Hindlimb muscle (tissue), 1 donor: ENCODE measurements at regions not wholly inside any gene's neighbourhood (a gene's known extent, or its start where the extent isn't known, plus 50 kb on each side); places are given as distances from the start of the nearest gene placed in this dataset.

Experiments
- DNase-seq: peaks from one replicate; pipeline ENCODE4 v3.0.0-alpha.2; 2013

DNA sequence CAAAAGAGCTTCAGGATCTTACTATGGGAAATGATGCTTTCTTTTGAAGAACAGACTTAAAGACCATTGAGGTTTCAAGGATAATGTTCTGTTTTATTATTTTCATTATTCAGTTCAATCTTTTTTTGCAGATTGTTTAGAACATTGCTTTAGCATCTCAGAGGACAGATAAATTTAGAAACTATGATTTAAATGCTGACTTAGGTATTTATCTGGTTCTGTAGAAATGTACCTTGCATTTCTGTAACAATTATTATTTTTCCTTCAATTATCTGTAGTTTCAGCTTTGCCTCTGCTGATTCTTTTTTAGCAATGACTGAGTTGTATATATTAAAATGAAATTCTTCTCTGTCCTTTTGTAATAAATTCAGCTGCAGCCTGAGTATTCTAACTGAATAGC is 205.4 kb upstream of the PCSK2 start:
- DNase-seq = no peak

DNA sequence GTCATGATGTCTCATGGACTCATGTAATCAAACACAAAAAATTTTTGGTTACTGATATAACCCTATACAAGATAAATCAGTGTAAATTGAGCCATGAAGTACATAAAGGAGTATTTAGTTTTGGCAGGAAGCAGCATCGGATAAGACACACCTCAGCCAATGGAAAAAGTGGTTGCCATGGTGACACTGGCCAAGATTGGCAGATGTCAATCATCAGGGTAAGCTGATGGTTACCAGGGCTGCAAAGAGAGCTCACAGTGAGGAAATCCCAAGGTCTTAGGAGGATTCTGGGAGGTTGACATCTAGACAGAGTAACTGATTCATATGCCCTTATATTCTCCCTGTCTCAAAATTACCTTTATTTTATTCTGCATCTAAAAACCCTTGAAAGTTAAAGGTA is 203.8 kb upstream of the PCSK2 start:
- DNase-seq = no peak

- no peak for DNase-seq
These were observed 203.0 kb upstream of the PCSK2 start for GRCh38 chr20:17023806-17024205.

GRCh38 chr20:17024513-17025119 is 202.2 kb upstream of the PCSK2 start:
- no peak for DNase-seq

DNA sequence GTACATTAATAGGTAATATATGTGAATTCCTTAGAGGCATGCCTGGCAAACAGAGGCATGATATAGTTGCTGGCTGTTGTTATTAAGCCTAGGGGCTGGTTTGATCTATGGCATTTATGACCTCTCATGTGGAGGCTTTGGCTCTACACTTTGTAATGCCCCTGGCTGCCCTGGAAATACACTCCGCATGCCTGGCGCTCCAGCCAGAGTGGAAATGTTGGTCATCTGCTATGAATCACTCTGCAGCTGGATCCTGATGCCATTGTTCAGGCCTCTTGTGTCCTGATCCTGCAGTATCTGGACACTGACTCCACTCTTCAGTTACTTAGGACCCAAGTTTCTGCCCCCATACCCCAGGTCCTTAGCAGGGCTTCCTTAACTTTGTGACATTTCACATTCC is 200.5 kb upstream of the PCSK2 start:
- no peak for DNase-seq

DNA sequence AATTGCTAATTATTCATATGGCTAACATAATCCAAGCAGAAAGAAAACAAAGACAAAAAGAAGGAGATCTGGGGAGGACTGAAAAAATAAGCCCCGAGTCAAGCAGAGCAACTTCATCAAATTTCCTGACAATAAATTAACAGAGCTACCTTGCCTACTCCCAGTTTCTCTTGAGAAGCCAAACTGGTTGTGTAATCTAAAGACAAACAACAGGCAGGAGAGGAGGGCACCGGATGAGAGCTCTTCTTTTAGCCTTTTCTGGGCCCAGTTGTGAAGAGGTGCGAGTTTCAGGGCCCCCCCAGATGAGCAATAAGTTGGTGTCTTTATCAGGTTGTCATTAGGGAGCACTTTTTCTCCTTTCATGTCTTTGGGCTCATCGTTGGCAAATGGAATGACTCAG is 197.1 kb upstream of the PCSK2 start:
- no peak for DNase-seq

GRCh38 chr20:17036541-17036940 is 190.3 kb upstream of the PCSK2 start:
- no peak for DNase-seq

DNA sequence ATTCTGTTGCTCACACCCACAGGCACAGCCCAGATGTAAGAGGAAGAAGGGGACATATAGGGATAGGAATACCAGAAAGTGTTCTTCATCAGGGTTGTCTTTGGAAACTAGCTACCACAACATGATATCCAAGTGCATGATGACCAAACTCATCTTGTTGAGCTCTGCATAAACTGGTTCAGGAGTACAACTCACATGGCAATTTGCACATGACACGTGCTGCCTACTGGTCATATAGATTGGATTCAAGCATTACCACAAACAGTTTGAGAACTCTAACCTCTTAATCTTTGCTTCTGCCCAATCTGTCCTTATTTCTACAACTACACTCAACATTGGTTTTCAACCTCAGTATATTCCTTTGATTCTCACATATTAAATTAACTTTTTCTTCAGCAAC is 184.7 kb upstream of the PCSK2 start:
- DNase-seq = no peak

- no peak for DNase-seq
These were observed 183.5 kb upstream of the PCSK2 start for GRCh38 chr20:17043323-17043722.

DNA sequence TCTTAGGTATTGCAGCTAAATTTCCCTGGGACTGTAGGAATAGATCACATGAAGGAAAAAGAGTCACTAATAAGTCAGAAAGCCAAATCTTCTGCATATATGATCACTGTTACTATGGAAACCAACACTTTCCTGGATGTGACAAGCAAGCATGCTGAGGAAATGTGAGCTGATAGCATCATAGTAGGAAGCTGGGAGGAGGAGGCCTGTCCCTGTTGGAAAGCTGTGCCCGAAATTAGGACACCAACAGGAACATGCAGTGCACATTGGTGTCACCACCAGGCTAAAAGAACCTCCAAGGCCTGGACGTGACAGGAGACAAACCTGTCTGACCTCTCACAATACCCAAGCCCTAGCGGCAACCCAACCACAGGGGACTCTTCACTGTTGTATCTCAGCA is 181.9 kb upstream of the PCSK2 start:
- DNase-seq = no peak

- DNase-seq = no peak
These were observed 167.4 kb upstream of the PCSK2 start for GRCh38 chr20:17059465-17059864.

- no peak for DNase-seq
These were observed 165.1 kb upstream of the PCSK2 start for GRCh38 chr20:17061715-17062114.

- no peak for DNase-seq
These were observed 164.1 kb upstream of the PCSK2 start for GRCh38 chr20:17062712-17063111.

- no peak for DNase-seq
These were observed 159.9 kb upstream of the PCSK2 start for GRCh38 chr20:17066902-17067301.

DNA sequence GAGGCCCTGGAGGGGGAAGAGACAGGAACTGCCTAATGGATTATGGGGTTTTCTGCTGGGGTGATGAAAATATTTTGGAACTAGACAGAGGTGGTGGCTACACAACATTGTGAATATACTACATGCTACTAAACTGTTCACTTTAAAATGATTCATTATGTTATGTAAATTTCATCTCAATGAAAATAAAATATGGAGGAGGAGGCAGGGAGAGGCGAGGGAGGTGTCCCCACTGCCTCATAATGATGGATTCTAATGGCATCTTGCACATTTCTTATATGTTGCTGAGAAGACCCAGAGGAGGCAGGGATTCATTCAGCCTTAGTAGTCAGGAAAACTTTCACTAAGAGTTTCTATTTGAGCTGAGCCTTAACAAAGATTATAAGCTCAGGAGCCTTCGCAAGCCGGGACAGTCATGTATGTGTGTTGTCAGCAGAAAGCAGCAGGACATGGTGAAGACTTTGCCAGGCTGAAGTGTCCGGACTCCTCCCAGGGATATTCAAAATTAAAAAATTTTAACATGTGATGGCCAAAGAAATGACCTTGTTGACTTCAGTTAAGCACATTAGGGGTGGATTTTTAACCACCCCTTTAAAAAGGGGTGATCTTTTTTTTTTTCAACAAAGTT is 158.6 kb upstream of the PCSK2 start:
- no peak for DNase-seq

DNA sequence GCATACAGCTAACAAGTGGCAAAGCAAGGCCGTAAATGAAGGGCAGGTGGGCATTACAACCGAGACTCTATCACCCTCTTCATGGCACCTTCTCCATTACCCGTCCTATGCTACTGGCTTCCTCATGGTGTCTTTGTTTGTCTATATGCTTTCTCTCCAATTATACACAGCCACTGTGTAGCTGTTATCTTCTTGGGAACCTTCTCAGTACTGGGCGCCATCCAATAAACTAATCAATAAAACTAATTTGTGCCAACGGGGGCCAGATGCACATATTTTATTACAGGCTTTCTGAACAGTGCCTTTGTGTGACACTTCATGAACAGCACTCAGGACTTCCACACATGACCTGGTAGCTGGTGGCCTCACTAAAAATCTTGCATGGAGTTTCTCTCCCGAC is 149.8 kb upstream of the PCSK2 start:
- DNase-seq = no peak

- DNase-seq = no peak
These were observed 143.1 kb upstream of the PCSK2 start for GRCh38 chr20:17083738-17084137.

GRCh38 chr20:17084909-17085308 is 141.9 kb upstream of the PCSK2 start:
- DNase-seq = no peak

- DNase-seq = no peak
These were observed 133.1 kb upstream of the PCSK2 start for GRCh38 chr20:17093782-17094181.

DNA sequence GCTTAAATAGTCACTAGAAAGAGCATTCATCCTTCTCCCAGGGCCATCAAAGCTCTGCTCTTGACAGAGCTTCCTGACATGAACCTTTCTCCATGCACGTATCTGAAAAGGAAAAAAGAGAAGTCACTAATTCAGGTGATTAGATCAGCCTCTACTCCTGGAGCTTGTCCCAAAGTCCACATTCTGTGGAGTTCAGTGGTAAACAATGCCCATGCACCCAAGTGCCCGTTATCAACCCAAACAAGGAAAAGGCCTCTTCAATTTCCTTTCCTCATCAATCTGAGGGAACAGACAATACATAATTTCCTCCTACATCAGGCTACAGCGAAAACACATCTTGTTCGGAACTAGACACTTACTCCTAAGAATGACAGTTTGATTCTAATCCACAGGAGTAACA is 129.2 kb upstream of the PCSK2 start:
- no peak for DNase-seq

DNA sequence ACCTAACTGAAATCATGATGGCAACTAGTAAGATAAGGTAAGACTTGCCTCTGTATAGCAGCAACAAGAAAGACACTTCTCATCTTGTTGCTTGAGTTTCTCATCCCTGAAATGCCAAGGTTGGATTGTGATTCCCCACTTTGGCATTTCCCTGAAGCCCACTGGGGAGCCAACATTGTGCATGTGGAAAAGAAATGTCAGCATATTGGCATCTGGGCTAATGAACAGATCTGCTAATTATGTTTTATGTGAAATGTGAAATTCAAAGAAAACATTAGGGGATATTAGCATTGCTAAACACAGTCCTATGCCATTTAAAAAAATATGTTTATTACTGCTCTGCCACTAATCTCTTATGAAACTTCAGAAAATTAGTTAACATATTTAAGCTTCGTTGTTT is 126.3 kb upstream of the PCSK2 start:
- no peak for DNase-seq

DNA sequence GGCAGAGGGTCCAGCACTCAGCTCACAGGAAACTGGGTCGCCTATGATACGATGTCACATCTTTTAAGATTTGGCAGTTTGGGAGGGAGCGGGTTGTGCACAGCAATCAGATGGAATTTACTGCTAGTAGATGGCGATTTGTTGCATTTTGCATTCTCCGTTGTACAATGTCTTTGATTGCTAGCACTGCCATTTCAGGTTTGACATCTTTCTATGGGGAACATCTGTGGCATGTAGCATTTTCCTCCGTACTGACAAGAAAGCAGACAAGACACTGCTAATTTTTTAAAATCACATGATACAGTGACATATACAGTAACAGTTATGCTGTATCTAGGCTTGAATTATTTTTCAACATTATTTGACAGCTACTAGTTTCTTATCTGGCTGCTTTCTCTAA is 119.7 kb upstream of the PCSK2 start:
- DNase-seq = no peak

DNA sequence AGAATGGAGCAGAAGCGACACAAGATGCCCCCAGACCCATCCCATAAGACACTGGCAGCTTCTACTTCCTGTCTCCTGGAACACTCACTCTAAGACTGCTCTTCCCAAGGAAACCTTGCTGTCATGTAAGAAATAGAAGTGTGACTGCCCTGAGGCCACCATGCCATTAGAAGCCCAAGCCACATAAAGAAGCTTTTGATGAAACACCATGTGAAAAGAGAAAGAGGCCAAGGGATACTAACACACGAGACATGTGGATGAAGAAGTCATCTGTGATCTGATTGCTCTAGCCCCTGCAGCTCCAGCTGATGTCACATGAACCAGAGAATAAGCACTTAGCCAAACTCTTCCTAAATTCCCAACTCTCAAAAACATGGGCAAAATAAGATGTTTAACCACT is 117.9 kb upstream of the PCSK2 start:
- no peak for DNase-seq

DNA sequence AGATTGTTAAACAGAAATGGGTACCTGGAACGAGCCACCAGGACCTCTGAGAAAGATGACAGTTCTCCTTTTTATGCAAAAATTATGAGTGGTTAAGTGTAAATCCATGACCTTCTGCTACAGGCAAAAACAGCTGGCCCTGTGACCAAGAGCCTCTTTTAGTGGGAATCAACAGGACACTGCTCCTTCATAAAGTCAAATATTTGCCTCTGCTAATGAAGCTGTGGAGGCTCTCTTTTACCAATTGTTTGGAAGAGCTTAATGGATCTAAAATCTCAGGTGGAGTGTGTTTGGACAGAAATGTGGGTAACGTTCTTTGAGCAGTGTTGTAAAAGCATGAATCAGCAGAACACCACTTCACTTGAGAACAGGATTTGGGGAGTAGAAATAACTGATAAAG is 117.5 kb upstream of the PCSK2 start:
- DNase-seq = no peak

DNA sequence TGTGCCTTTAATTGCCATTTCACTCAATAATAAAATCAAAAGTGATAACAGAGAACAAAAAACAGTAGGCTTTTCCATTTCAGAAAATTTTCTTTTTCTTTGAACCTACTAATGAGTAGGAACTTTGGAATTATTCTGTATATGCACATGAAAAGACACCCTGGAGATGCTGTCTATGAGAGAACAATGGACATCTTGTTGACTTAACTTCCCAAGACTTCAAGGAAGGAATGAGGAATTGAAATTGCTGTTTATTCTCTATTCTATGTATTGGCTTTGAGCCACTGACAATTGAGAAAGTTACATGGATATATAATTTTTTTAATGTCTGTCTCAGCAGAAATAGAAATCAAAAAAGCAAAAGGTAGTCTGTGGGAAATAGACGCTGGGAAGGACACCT is 98.6 kb upstream of the PCSK2 start:
- DNase-seq = no peak
